Vagina (tissue), 2 donors: ENCODE measurements at regions not wholly inside any gene's neighbourhood (a gene's known extent, or its start where the extent isn't known, plus 50 kb on each side); places are given as distances from the start of the nearest gene placed in this dataset.

Experiments
- DNase-seq, 2 donors: peaks; one replicate each; pipeline ENCODE4 v3.0.0-alpha.2; 2017; ENCODE audit errors: extremely low spot score in 2 of 2
- H3K27ac ChIP-seq: fragments of 200-600 bp; sonication (generic); one replicate; pipeline ENCODE4 v1.5.1; 2019
- H3K27me3 ChIP-seq: fragments of 200-600 bp; sonication (generic); one replicate; pipeline ENCODE4 v1.5.1; 2019
- H3K36me3 ChIP-seq, 2 donors: fragments of 200-600 bp; sonication (generic); one replicate each; pipeline ENCODE4 v1.5.1; 2017 to 2019
- H3K4me1 ChIP-seq: fragments of 200-600 bp; sonication (generic); one replicate; pipeline ENCODE4 v1.5.1; 2019
- H3K4me3 ChIP-seq, 2 donors: fragments of 200-600 bp; sonication (generic); 1 replicate in 1 of 2; 2 replicates in 1 of 2; pipeline ENCODE4 v1.5.1; 2016 to 2019
- H3K9me3 ChIP-seq: fragments of 200-600 bp; sonication (generic); one replicate; pipeline ENCODE4 v1.5.1; 2019
- POLR2A ChIP-seq, 2 donors: fragments of 450-650 bp; IDR thresholded peaks; one replicate each; pipeline ENCODE4 v1.6.1; 2017; ENCODE audit warnings: antibody characterized with exemption in 2 of 2, mild to moderate bottlenecking in 2 of 2, moderate library complexity in 2 of 2
- POLR2AphosphoS5 ChIP-seq, 2 donors: sonication (generic); formaldehyde crosslinking; IDR thresholded peaks; one replicate each; pipeline ENCODE4 v1.9.0; 2017; ENCODE audit warnings: antibody characterized with exemption in 2 of 2, mild to moderate bottlenecking in 2 of 2, low read depth in 1 of 2; ENCODE audit not compliant: insufficient read depth in 1 of 2
- intact Hi-C: fragments of 100-400 bp; cut with DNase I; formaldehyde crosslinking; loops from one replicate; pipeline ENCODE4 v1.15.1; 2023
- TF ChIP-seq, protein P1 (sequence below), 3 experiments: fragments of 450-650 bp in 2 of 3; fragments of 200-600 bp in 1 of 3; sonication (generic) in 1 of 3; IDR thresholded peaks; one replicate each; pipeline ENCODE4 v1.5.1; 2017 to 2019; ENCODE audit warnings: antibody characterized with exemption in 3 of 3, mild to moderate bottlenecking in 2 of 3, moderate library complexity in 2 of 3

DNA sequence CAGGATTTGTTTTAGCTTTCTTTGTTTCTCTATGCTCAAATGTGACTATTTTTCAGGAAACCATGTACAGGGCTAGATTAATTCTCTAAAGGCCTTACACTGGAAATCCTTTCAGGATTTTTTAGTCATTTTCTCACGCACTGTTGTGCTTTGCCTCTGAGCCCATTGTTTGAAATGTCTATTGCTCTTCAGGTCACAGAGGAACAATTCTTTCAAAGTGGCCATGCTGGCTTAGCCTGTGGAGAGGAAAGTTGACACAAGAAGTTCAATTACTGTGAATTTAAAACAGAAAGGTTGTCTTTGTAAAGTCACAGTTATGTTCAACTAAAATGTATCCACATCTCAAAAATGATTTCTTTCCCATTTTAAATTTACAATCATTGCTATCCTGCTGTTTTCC, 1071.7 kb upstream of the POT1 start:
- no peaks in the 10 kb centered on the region for H3K9me3 ChIP-seq
- no peak overlapping the region for H3K4me3 ChIP-seq
- no peaks in the 10 kb centered on the region for H3K27me3 ChIP-seq
- no peaks in the 10 kb centered on the region for H3K4me1 ChIP-seq
- intact Hi-C loops: no loop called here
- H3K36me3 ChIP-seq: no peaks in the 10 kb centered on the region
- DNase-seq: no peak
- H3K27ac ChIP-seq: no peak overlapping the region
- no peak for TF ChIP-seq POLR2AphosphoS5 (IDR thresholded peaks at IDR 0.05; ENCODE audit: insufficient read depth in 1 of 2, low read depth in 1 of 2)
- TF ChIP-seq, protein P1, sequence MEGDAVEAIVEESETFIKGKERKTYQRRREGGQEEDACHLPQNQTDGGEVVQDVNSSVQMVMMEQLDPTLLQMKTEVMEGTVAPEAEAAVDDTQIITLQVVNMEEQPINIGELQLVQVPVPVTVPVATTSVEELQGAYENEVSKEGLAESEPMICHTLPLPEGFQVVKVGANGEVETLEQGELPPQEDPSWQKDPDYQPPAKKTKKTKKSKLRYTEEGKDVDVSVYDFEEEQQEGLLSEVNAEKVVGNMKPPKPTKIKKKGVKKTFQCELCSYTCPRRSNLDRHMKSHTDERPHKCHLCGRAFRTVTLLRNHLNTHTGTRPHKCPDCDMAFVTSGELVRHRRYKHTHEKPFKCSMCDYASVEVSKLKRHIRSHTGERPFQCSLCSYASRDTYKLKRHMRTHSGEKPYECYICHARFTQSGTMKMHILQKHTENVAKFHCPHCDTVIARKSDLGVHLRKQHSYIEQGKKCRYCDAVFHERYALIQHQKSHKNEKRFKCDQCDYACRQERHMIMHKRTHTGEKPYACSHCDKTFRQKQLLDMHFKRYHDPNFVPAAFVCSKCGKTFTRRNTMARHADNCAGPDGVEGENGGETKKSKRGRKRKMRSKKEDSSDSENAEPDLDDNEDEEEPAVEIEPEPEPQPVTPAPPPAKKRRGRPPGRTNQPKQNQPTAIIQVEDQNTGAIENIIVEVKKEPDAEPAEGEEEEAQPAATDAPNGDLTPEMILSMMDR (IDR thresholded peaks at IDR 0.05): no peak
- no peak for TF ChIP-seq POLR2A (IDR thresholded peaks at IDR 0.05)

DNA sequence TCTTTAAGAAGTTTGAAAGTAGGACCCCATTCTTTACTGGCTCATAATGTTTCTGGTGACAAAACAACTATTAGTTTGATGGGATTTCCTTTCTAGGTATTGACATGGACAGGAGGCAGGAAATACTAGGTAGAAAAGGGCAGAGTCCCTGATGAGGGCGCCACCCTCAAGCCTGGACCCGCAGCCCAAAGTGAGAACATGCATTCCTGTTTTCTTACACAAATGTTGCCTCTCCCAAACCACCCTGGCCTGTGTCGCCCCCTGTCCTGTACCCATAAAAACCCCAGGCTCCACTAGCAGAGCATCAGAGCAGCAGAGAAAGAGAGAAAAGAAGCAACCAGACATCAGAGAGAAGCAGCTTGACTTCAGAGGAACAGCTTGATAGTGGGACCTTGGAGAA, 1055.2 kb upstream of the POT1 start:
- DNase-seq: no peak
- Histone ChIP-seq H3K4me3 (no peak overlapping the region), H3K36me3 (no peaks in the 10 kb centered on the region), H3K9me3 (no peaks in the 10 kb centered on the region), H3K27ac (no peak overlapping the region), H3K27me3 (no peaks in the 10 kb centered on the region), H3K4me1 (no peaks in the 10 kb centered on the region)
- intact Hi-C loops: no loop called here
- TF ChIP-seq, protein P1 (IDR thresholded peaks at IDR 0.05): no peak
- TF ChIP-seq POLR2A (IDR thresholded peaks at IDR 0.05): no peak
- TF ChIP-seq POLR2AphosphoS5 (IDR thresholded peaks at IDR 0.05; ENCODE audit: insufficient read depth in 1 of 2, low read depth in 1 of 2): no peak

DNA sequence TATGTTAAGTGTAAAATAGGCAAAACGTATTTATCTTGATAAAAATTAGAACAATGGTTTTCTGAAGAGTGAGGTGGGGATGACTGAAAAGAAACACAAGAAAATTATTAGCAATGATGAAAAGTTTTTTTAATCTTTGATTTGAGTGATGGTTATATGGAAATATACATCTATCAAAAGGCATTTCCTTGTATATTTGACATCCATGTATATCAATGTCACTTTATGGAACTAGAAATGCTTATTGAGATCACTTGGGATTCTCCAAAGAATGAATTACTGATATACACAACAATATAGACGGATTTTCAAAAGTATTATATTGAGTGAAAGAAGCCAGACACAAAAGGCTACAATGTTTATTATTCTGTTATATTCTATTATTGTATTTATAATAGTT, 1042.0 kb upstream of the POT1 start:
- Histone ChIP-seq H3K9me3 (no peaks in the 10 kb centered on the region), H3K27me3 (no peaks in the 10 kb centered on the region), H3K36me3 (no peaks in the 10 kb centered on the region), H3K4me1 (no peaks in the 10 kb centered on the region), H3K27ac (no peak overlapping the region), H3K4me3 (no peak overlapping the region)
- no peak for TF ChIP-seq POLR2AphosphoS5 (IDR thresholded peaks at IDR 0.05; ENCODE audit: insufficient read depth in 1 of 2, low read depth in 1 of 2)
- no peak for DNase-seq
- intact Hi-C loops: no loop called here

DNA sequence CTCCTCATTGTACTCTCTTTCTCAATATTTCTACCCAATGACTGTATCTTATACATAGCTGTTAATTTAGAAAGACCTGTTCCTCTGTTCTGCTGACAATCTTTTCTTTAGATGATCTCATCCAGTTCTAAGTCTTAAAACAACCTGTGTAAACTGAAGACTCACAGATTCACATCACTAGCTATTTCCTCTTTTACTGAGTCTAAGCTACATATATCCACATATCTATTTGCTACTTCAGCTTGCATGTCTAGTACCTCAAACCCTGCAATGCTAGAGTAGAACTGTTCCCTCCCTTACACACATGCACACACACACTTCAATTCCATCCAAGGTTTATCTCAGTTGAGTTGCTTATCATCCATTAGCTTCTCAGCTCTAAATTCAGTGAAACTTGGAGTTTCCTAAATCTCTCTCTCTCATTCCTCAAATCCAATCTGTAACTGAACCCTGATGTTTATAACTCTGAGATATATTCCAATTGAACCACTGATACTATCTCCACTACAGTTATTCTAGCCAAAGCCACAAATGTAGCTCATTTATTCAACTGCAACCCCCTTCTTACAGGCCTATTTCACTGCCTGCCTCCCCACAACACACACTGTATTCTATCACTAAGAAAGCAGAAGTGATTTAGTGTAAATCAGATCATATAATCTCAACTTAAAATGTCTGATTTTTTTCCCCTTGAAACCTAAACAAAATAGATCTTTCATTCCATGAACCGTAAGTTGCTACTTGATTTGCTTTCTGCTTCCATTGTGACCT, 1036.8 kb upstream of the POT1 start:
- Histone ChIP-seq H3K9me3 (no peaks in the 10 kb centered on the region), H3K4me3 (no peak overlapping the region), H3K4me1 (no peaks in the 10 kb centered on the region), H3K27me3 (no peaks in the 10 kb centered on the region), H3K36me3 (no peaks in the 10 kb centered on the region), H3K27ac (no peak overlapping the region)
- intact Hi-C loops: no loop called here
- TF ChIP-seq POLR2AphosphoS5 (IDR thresholded peaks at IDR 0.05; ENCODE audit: insufficient read depth in 1 of 2, low read depth in 1 of 2): no peak
- TF ChIP-seq, protein P1 (IDR thresholded peaks at IDR 0.05): no peak
- no peak for TF ChIP-seq POLR2A (IDR thresholded peaks at IDR 0.05)
- DNase-seq: no peak

DNA sequence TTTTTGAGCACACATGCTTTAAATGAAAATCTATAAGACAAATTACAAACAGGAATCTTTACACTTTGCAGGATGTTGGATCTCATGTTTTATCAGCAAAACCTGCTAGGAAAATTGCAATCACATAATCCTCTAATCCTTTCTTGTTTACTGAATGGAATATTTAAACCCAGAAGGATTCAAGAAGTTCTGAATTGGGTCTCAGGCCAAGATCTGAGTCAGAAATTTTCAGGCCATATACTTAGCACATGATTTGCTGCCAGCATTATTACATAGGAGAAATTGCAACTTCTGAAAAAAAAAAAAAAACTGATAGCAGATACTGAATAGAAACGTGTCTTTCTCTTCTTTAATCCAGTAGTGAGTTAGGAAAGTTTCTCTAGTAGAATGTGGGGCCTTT, 1005.3 kb upstream of the POT1 start:
- H3K36me3 ChIP-seq: no peaks in the 10 kb centered on the region
- H3K9me3 ChIP-seq: no peaks in the 10 kb centered on the region
- TF ChIP-seq POLR2AphosphoS5 (IDR thresholded peaks at IDR 0.05; ENCODE audit: insufficient read depth in 1 of 2, low read depth in 1 of 2) (no peak), POLR2A (IDR thresholded peaks at IDR 0.05) (no peak)
- TF ChIP-seq, protein P1 (IDR thresholded peaks at IDR 0.05): no peak
- H3K27me3 ChIP-seq: no peaks in the 10 kb centered on the region
- no peaks in the 10 kb centered on the region for H3K4me1 ChIP-seq
- intact Hi-C loops: no loop called here
- H3K27ac ChIP-seq: no peak overlapping the region
- H3K4me3 ChIP-seq: no peak overlapping the region
- DNase-seq: no peak
